Transverse colon (tissue), 4 donors: ENCODE measurements at regions not wholly inside any gene's neighbourhood (a gene's known extent, or its start where the extent isn't known, plus 50 kb on each side); places are given as distances from the start of the nearest gene placed in this dataset.

Experiments used
- DNase-seq: peaks from one replicate; pipeline ENCODE4 v3.0.0-alpha.2; 2019
- H3K27ac ChIP-seq, 4 donors: fragments of 200-600 bp; sonication (generic); 2 replicates each; pipeline ENCODE4 v1.5.1; 2016 to 2018; ENCODE audit warnings: inconsistent platforms in 4 of 4
- H3K27me3 ChIP-seq: fragments of 200-600 bp; sonication (generic); 2 replicates; pipeline ENCODE4 v1.5.1; 2017; ENCODE audit warnings: inconsistent platforms
- H3K36me3 ChIP-seq, 4 donors: fragments of 200-600 bp; sonication (generic); 2 replicates each; pipeline ENCODE4 v1.5.1; 2017 to 2019; ENCODE audit warnings: inconsistent platforms in 4 of 4
- H3K4me1 ChIP-seq, 4 donors: fragments of 200-600 bp; sonication (generic); 2 replicates each; pipeline ENCODE4 v1.5.1; 2017 to 2020; ENCODE audit warnings: inconsistent platforms in 4 of 4
- H3K4me3 ChIP-seq, 4 donors: fragments of 200-600 bp; sonication (generic); 1 replicate in 1 of 4; 2 replicates in 3 of 4; pipeline versions ENCODE4 v1.5.1 to v1.6.1; 2017 to 2019; ENCODE audit warnings: inconsistent platforms in 4 of 4
- H3K9me3 ChIP-seq, 2 donors: fragments of 200-600 bp; sonication (generic); 2 replicates each; pipeline ENCODE4 v1.5.1; 2017 to 2019; ENCODE audit warnings: inconsistent platforms in 2 of 2
- CTCF ChIP-seq, 5 experiments: fragments of 200-600 bp in 3 of 5; fragments of 450-650 bp in 2 of 5; sonication (generic) in 3 of 5; IDR thresholded peaks; 1 replicate in 2 of 5; 2 replicates in 3 of 5; pipeline ENCODE4 v1.5.1; 2016 to 2017; ENCODE audit warnings: antibody characterized with exemption in 5 of 5, inconsistent platforms in 3 of 5, mild to moderate bottlenecking in 2 of 5, moderate library complexity in 1 of 5
- EP300 ChIP-seq: sonication (generic); formaldehyde crosslinking; IDR thresholded peaks from one replicate; pipeline ENCODE4 v1.6.1; 2017; ENCODE audit warnings: antibody characterized with exemption, low read depth
- POLR2A ChIP-seq: fragments of 450-650 bp; IDR thresholded peaks from one replicate; pipeline ENCODE4 v1.6.1; 2016; ENCODE audit warnings: antibody characterized with exemption, mild to moderate bottlenecking, moderate library complexity
- POLR2AphosphoS5 ChIP-seq, 3 donors: sonication (generic); formaldehyde crosslinking; IDR thresholded peaks; one replicate each; pipeline ENCODE4 v1.6.1; 2016; ENCODE audit warnings: antibody characterized with exemption in 3 of 3
- WGBS, 2 donors: methylation state at CpG; one replicate each; pipeline ENCODE4 v1.1.5; 2018; ENCODE audit warnings: low coverage in 1 of 2; 5-methylcytosine and 5-hydroxymethylcytosine counted together
- in situ Hi-C, 4 donors: fragments of 200-750 bp; cut with MboI; loops; one replicate each; pipeline versions ENCODE4 v1.15.0 to v1.15.1; 2017; ENCODE audit warnings: low sequenced_read_pairs in 3 of 4, low pct_ligation_motif_present in 1 of 4, low pct_unique_long_range_greater_than_20kb in 1 of 4
- intact Hi-C: fragments of 100-400 bp; cut with DNase I; formaldehyde crosslinking; loops from one replicate; pipeline ENCODE4 v1.15.1; 2023; ENCODE audit warnings: low total_unique reads

- WGBS, 2 donors: 20% methylated on average over 12 of the region's 17 CpGs; no CpG with 5 or more reads in 1 of the 2 donors
- no peaks in the 10 kb centered on the region for H3K9me3 ChIP-seq
- no peaks in the 10 kb centered on the region for H3K27me3 ChIP-seq
- in situ Hi-C loops: no loop called here
- intact Hi-C loops: no loop called here
- peaks cover 5 to 25% (median 15%) of the 10 kb centered on the region in 4 donors for H3K4me1 ChIP-seq
- no peak overlapping the region for H3K27ac ChIP-seq
- H3K4me3 ChIP-seq: no peak overlapping the region
- peak; percentile 80 to 93 (median 90) for TF ChIP-seq CTCF (IDR thresholded peaks at IDR 0.05)
- TF ChIP-seq POLR2A: no peak
- peak; percentile 73 for DNase-seq
- H3K36me3 ChIP-seq: peaks cover 0 to 8% (median under 1%) of the 10 kb centered on the region in 4 donors
Measured at GRCh38 chr22:25362215-25362882, 142.9 kb downstream of the CRYBB2 start.

GRCh38 chr22:25362883-25363240, 143.4 kb downstream of the CRYBB2 start:
- TF ChIP-seq CTCF (IDR thresholded peaks at IDR 0.05) (no peak), POLR2AphosphoS5 (IDR thresholded peaks at IDR 0.05) (no peak), EP300 (no peak), POLR2A (no peak)
- intact Hi-C loops (no loop called here), in situ Hi-C loops (no loop called here)
- no peak overlapping the region for H3K4me3 ChIP-seq
- no peak for DNase-seq
- 88% methylated on average over 11 of the region's 11 CpGs; no CpG with 5 or more reads in 1 of the 2 donors for WGBS, 2 donors
- peaks cover 5 to 27% (median 17%) of the 10 kb centered on the region in 4 donors for H3K4me1 ChIP-seq
- peaks cover 0 to 8% (median 0%) of the 10 kb centered on the region in 4 donors for H3K36me3 ChIP-seq
- H3K27me3 ChIP-seq: no peaks in the 10 kb centered on the region
- H3K27ac ChIP-seq: no peak overlapping the region
- H3K9me3 ChIP-seq: no peaks in the 10 kb centered on the region

- Histone ChIP-seq H3K4me3 (no peak overlapping the region), H3K27ac (no peak overlapping the region), H3K9me3 (no peaks in the 10 kb centered on the region), H3K4me1 (peaks cover 5 to 33% (median 21%) of the 10 kb centered on the region in 4 donors), H3K36me3 (peaks cover 0 to 8% (median 0%) of the 10 kb centered on the region in 4 donors), H3K27me3 (no peaks in the 10 kb centered on the region)
- intact Hi-C loops: no loop called here
- 86 to 91% methylated on average over 3 to 8 of the region's 8 CpGs for WGBS, 2 donors
- in situ Hi-C loops: no loop called here
- DNase-seq: no peak
- no peak for TF ChIP-seq EP300
- no peak for TF ChIP-seq POLR2A
- TF ChIP-seq CTCF (IDR thresholded peaks at IDR 0.05): no peak
- TF ChIP-seq POLR2AphosphoS5 (IDR thresholded peaks at IDR 0.05): no peak
Measured at GRCh38 chr22:25363474-25363873, 144.0 kb downstream of the CRYBB2 start.

- no peaks in the 10 kb centered on the region for H3K9me3 ChIP-seq
- H3K4me1 ChIP-seq: peaks cover 5 to 37% (median 25%) of the 10 kb centered on the region in 4 donors
- peak; percentile 23 for DNase-seq
- intact Hi-C loops (no loop called here), in situ Hi-C loops (no loop called here)
- H3K27ac ChIP-seq: peak overlapping the region; percentile 46 to 63 (median 50)
- H3K4me3 ChIP-seq: no peak overlapping the region
- no peak for TF ChIP-seq CTCF (IDR thresholded peaks at IDR 0.05)
- TF ChIP-seq EP300: no peak
- no peak for TF ChIP-seq POLR2A
- no peak for TF ChIP-seq POLR2AphosphoS5 (IDR thresholded peaks at IDR 0.05)
- 40% methylated on average over 1 of the region's 1 CpG; no CpG with 5 or more reads in 1 of the 2 donors for WGBS, 2 donors
- peaks cover 0 to 7% (median 0%) of the 10 kb centered on the region in 4 donors for H3K36me3 ChIP-seq
- H3K27me3 ChIP-seq: no peaks in the 10 kb centered on the region
Measured at GRCh38 chr22:25364281-25364680, 144.8 kb downstream of the CRYBB2 start.
